Fibroblast of skin of back (primary cell): ENCODE measurements at regions not wholly inside any gene's neighbourhood (a gene's known extent, or its start where the extent isn't known, plus 50 kb on each side); places are given as distances from the start of the nearest gene placed in this dataset.
"Not testable (repeated sequence)": the region's sequence is repeated elsewhere in the genome, so short reads cannot be mapped to it uniquely, and the experiment has no call there.

Source experiments
- DNase-seq: peaks from one replicate; pipeline ENCODE4 v3.0.0-alpha.2; 2013

DNA sequence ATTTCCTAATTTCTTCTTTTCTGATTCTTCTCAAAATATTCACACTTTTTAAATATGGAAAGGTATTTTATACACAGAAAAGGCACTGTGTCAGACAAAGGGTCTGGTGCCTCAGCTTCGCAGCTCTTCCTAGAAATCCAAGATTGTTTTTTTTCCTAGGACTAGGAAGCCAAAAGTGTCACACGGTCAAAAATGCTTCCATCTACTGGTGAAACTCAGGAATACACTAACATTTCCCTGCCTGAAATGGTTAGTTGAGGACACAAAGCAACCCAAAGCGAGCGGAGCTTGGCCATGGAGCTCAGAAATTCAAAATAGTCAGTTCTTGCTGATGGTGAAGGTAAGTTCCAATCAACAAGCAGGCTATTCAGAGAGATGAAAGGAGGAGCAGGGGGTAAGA lies 426.5 kb upstream of the RASGRP1 start:
- DNase-seq: peak; percentile 64

DNA sequence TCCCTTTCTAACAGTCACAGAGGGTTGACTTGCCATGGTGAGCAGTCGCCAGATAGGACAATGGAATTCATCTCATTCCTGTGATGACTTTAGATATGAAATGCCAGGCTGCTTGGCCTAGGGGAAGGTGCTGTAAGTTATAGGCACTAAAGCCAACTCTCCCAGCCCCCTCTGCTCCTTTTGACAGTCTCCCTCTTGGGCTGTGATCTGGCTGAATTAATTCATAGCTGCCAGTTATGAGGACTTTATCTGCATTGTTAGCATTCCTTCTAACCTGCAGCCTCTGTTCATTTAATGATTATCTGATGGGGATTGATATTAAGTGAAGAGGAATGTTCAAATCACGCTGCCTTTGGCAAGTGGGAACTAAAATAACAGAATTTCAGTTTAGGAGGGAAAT lies 427.1 kb upstream of the RASGRP1 start:
- DNase-seq: peak; percentile 51

DNA sequence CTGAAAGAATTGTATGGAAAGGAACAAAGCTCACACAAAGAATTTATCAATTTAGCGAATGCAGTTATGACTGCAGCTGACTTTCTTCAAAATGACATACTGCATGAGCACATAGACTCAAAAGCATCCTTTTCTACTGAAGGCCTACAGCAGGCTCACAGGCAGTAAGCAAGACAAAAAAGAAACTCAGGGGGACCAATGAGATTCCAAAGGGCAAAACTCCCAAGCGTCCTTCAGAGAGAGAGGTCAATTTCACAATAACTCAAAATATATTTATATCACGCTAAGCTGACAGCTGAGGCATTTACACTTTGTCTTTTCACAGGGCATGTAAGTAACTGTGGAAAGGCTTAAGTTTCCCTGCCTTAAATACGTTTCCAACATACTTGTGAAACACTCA lies 427.9 kb upstream of the RASGRP1 start:
- DNase-seq: no peak

DNA sequence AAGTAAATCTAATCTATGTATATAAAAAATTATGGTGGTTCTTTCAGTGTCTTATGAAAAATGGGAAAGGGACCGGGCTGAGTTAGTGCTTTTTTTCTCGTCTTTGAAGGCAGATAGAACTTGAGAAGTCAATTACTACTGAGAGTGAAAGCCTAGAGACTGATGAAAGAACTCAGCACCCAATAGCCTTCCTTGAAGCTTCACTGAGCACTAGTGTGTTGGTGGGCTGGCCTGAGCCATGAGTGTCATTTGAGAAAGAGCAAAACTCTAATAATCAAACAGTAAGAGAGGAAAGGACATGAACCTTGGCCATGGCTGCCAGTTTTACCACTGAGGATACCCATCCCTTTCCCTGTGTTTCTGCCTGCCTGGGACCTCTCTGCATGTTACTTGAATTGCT lies 428.3 kb upstream of the RASGRP1 start:
- DNase-seq: no peak

DNA sequence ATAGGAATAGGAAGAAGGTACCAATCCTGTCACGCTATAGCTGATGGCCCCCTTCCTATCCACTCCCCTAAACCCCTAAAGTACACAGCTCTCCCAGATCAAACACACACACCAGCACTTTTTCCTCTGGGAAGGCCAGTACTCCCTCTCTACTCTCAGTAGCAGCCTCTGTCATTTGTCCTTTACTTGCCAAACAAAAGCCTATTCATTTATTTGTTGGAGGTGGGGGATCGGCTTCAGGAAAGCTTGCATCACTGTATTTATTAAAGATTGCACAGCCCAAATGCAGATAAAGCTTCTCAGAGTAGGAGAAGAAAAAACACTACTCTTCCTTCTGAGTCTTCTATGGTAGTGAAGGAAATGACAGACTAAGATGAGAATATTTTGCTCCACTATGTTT lies 429.7 kb upstream of the RASGRP1 start:
- DNase-seq: peak; percentile 20

DNA sequence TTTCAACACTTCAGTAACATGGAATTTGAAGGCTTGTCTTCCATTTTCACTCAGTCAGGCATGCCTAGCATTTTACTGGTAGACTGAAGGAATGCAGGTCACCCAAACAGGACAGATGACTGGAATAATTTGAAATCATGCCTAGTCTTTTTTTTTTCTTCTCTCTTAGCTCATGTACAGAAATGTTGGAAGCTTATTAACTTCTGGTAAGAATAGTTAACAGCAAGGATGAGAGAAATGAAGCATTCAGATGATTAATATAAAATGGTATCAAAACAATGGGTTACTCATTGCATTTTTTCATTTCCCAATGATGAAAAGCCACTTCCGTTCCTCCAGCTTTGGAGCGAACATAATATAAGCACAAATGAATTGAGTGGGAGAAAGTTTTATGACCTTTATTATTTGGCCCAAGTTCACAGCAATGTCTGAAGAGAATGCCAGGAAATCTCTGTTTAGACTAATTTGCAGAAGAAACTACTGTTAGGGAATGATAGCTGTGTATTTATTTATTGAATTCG lies 431.6 kb upstream of the RASGRP1 start:
- peak; percentile 96 for DNase-seq

DNA sequence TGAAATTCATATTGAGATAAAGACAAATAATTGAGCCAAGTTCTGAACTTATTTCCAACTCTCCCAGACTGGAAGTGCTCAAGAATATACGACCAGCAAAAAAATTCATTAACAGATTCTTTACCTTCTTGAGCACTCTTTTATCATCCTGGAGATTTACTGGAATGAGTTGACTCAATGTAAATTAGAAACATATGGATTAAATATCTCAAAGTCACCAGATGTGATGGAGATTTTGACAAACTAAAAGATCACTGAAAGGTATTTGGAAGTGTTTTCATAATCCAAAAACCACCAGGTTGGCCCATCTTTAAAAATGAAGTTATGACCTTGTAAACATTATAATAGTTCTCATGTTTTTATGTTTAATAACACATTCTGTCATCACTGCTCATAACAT lies 433.2 kb upstream of the RASGRP1 start:
- DNase-seq: peak; percentile 15

DNA sequence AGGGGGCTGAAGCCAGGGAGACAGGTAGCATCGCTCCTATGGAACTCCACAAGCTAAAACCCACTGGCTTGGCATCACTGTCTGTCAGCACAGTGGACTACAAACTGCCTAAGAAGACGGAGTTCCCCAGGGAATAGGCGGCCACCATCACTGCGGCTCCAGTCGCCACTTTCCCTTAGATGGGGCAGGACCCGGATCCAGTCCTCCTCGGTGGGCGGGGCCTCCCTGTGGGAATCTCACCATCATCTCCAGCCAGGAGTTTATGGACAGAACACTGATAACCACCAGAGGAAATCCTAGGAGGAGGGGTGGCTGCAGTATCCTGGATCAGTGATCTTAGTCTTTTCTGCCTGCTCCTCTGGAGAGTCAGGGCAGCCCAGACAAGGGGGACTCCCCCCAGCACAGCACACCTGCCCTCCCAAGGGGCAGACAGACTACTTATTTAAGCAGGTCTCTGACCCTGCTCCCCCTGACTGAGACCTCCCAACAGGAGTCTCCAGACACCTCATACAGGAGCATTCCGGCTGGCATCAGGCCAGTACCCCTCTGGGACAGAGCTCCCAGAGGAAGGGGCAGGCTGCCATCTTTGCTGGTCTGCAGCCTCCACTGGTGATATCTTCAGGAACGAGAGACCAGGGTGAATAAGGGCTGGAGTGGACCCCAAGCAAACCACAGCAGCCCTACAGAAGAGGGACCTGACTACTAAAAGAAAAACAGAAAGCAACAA lies 435.6 kb upstream of the RASGRP1 start:
- DNase-seq: no peak

DNA sequence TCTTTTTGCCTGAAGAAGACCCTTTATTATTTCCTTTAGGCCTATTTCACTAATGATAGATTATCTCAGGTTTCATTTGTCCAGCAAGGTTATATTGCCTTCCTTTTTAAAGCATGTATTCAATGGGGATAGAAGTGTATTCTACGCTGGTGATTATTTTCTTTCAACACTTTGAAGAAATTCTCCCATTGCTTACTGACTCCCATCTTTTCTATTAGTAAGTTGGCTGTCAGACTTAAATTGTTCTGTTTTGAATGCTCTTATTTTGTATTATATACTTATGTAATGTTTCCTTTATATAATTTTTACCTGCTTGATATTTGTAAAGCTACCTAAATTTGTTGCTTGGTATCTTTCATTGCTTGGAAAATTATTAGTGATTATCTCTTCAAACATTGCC lies 445.1 kb upstream of the RASGRP1 start:
- DNase-seq: no peak

DNA sequence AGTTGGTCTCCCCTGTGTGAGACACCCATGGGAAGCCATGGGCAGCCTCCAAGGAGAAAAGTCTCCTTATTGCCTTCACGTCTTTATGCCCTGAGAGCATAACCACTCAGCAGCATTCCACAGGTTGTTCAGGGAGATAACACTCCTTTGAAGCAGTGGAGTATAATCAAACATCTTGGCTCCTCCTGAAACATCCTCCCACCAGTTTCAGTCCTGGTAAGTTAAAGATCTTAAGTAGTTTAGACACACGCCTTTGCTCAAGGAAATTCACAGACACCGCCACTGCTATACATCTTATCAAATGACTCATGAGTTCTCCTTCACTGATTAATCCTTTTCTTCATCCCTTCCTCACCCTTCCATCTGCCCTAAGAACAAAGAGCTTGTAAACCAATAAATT lies 446.5 kb upstream of the RASGRP1 start:
- DNase-seq: not testable (repeated sequence)

DNA sequence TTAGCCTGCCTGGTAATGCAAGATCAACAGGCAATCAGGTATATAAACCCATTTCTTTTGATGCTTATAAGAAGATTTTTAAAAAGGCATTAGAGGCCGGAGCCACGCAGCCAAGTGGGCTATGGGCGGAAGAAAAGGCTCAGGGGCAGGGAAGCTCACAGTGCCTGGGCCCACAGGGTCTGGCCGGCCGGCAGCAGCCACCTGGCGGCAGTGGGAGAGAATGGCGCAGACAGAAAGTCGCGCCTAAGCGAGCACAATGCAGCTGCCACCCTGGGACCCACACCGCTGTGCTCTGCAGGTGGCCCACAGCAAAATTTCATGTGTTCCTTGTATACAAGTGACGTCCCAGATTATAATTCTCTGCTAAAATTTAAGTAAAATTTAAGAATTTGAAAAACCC lies 448.6 kb upstream of the RASGRP1 start:
- no peak for DNase-seq

DNA sequence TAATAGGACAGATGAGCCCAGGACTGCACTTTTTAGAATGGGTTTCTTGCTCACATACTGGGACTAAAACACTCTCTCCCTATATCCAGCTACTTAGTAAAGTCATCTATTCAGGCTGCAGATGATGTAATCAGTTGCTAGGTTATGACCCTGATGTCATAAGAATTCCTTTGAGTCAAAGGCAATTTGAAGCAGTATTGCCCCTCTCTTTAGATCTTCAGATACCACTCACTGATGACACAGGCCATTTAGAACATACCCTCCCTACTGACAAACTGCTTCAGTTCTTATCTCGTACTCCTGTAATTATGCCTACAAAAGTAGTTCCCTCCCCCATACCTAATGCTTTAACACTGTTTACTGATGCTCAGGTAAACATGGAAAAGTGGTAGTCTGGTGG lies 450.1 kb upstream of the RASGRP1 start:
- DNase-seq: no peak

DNA sequence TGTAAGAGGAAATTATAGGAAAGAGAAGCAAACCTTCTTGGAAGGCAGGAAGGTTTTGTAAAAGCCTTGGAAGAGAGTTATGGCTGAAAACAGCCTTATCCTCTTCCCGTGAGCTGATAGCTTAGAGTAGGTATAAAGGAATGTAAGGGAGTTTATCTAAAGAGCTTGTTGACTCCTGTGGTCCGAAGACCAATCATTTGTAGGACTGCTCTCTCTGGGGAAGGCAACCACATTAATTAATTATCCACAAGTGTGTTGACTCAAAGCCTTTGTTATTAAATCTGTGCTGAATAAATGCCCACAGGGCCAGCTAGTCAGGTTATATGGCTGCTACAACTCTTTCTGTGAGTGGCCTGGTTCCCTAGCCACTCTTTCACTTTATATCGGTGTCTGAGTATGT lies 452.1 kb upstream of the RASGRP1 start:
- DNase-seq: no peak

DNA sequence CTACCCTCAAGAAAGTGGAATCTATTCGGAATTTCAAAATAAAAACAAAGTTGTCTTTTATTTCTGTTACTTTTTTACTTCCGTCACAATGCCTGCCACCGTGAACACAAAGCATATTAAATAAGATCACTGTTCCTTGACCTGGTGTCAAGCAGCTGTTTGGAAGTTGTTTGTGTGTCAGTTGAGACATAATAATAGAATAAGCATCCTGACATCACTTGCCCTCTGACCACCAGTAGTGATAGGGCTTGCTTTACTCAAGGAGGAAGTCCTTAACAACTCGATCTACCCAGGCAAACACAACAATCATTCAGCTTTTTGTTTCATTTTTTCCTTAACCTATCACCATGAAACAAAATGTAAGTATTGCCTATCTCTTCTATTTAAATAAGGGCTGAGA lies 454.4 kb upstream of the RASGRP1 start:
- no peak for DNase-seq

DNA sequence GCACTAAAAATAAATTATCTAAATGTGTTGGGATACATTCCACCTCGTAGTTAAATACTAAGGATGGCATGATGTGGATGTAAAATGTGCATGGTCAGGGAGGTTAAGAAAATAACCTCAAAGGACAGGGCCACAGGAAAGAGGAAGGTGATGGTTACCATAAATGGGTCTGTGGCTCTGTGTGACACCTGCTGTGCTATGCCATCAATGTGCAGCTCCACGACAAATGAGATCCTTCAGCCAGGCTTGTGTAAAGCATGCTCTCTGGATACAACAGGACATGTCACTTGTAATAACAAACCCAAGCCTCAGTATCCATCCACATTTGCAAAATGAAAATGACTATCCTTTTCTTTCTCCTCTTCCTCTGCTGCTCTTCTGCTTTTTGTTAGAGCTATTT lies 456.7 kb upstream of the RASGRP1 start:
- no peak for DNase-seq

DNA sequence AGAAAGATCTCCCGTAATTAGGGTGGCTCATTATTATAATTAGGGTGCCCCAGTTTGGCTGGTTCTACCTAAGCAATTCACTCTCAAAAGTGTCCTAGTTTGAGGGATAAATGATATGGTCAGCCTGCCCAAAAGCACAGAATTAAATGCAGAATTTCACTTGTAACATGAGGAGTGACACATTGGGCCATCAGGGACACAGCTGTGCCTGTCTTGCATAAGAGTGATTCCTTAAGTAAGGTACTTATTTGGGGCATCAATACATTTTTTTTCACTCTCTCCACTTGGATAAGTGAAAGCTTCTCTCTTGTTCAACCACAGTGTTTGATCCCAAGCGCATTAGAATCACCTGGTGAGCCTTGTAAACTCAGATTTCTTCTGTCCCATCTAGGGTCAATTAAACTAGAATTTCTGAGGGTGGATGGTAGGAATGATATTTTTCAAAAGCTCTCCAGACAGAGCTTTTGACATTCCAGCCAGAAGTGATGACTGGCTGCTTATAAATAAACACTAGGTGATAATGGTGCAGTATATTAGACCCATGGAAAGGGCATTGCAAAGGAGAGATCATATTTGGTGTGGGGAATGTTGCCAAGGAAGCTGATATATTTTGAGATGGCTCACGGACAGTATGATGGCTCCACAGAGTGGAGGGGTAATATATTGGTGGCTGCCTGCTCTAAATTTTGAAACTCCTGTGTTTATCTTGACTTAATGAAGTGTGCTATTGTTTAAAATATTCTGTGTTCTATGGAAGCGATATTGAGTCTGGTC lies 458.1 kb upstream of the RASGRP1 start:
- no peak for DNase-seq

DNA sequence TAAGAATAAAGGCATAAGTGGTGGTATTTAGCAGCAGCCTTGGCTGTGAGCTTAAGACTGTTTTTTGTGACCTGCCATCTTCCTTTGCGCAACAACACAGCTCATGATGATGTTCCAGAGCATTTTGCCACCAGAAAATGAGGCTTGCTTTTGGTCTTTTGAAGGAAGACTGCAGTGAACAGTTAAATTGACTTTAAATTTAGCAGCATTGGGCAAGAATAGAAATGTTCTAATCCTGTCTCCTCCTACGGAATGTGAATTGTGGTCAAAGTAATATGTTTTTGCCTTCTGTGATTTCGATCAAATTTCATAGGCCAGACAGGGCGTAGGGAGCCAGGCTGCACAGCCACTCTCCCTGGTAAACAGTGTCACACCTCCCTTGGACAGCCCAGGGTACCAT lies 460.7 kb upstream of the RASGRP1 start:
- DNase-seq: peak; percentile 16

DNA sequence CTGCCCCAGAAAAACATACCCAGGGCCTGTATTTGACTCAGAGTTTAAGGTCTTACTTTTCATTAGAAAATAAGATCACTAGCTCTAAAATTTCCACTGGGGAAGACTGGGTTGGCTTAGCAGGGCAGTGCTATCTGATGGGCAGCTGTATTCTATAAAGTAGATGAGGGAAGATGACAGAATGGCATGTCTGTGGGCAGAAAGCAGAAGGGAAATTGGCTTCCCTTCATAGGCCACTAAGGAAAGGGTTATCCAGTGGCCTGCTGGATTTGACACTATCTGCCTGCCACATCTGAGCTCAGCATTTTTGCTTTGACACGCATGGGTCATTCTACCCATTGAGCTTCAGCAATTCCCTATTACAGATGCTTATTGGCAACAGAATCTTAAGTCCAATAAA lies 461.3 kb upstream of the RASGRP1 start:
- no peak for DNase-seq

DNA sequence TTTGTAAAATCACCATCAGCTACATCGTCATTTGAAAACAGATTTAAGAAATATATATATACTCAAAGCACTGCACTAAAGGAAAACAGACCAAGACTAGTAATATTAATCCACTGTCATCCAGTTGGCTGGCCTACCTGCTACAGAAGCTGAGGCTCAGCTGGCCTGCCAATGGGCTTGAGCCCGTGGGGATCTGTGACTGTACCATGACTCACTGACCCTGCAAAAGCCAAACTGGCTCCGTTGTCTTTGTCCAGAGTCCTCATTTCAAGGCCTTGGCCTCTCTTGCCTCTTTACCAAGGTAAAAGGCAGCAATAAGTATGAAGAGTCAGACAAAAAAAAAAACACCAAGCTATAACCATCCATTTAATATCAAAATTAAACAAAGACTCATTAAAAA lies 463.5 kb upstream of the RASGRP1 start:
- DNase-seq: peak; percentile 60

DNA sequence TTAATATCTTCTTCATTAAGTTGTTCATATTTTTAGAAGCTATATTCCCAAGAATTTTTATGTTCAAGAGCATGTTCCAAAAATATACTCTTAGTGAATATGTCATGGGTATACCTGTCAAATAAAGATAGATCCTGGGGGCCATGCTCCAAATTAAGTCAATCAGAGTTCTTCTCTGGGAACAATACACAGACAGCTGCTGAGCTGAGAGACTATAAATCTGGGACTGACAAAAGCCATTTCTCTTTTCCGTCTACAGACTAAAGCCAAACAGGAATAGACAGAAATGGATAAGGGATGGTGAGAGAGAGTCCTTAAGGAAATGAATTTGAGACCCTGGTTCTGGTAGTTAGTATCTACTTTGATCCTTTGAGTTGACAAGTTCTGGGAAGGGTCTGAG lies 465.1 kb upstream of the RASGRP1 start:
- no peak for DNase-seq

DNA sequence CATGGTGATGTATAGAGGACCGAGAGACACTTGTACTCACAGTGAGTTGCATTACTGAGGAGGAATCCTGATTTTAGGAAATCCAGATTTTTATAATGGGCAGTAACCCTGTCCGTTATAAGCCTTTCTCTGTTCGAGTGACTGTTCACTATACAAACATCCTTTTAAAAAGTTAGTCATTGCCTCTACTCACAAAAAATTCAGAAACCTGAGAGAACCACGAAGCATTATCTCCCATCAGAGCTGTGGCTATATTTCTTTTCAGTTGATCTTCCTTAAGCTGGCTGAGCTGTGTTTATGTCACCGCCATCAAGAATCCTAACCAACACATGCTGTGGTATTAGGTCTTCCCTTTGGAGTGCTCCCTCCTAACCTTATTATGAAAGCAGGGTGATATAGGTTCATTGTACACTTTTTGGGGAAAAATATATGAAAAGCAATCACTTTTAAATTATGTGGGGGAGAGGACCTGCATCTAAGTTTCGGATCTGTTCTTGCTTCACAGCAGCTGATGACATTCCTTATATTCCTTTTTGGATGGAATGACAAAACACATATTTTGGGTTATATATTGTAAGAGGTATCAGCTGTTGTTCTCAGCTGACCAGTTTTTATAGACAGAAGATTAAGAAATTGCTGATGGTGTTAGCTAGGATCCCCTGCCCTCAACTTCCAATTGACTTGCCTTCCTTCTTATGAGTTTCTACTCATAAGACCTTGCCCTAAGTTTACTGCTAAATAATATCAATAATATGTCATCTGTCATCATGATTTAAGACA lies 465.9 kb upstream of the RASGRP1 start:
- DNase-seq: peak; percentile 42

DNA sequence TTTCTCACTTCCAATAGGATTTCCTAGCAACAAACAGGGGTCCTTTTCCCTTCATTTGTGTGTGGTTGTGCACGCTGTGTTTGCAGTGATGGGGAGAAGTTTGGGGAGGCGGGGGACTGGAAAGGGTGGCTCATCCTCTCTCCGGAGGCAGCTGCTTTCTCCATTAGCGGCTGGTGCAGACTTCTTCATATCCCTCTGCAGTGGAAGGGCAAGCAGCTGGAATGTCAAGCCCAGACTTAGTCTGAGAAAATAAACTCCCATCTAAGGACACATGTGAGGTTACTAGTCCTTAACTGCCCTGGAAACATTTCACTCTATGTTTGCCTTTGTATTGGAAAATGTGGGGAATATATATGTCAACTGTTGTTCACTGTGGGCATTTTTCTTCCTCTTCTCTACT lies 467.0 kb upstream of the RASGRP1 start:
- DNase-seq: no peak

DNA sequence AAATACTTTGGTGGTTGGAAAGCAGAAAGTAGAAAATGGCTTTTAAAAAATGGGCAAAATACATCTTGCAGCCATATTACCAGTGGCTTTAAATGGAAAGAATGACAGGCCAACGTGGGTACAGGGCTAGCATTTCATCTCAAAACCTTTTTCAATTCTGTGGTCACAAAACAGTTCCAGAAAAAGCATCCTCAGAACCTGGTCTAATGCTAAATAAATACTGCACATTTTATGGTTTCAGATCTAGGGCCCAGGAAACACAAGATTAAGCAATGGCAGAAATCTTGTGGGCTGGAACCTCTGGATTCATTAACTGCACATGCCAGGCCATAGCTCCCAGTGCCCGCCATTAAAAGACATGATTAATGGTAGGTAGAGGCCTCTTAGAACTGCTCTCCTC lies 470.2 kb upstream of the RASGRP1 start:
- DNase-seq: no peak
